Spinal cord (tissue), 9 donors: ENCODE measurements at regions not wholly inside any gene's neighbourhood (a gene's known extent, or its start where the extent isn't known, plus 50 kb on each side); places are given as distances from the start of the nearest gene placed in this dataset.

Experiments used
- DNase-seq, 6 donors: peaks; one replicate each; pipeline versions ENCODE4 v3.0.0 to v3.0.0-alpha.2; 2013 to 2015; ENCODE audit warnings: low spot score in 6 of 6, low read depth in 4 of 6
- H3K27ac ChIP-seq: one replicate; pipeline ENCODE4 v1.5.1; 2013; ENCODE audit warnings: low read depth, low read length, control low read depth
- H3K27me3 ChIP-seq: one replicate; pipeline ENCODE4 v1.6.1; 2013; ENCODE audit warnings: low read length; ENCODE audit not compliant: control insufficient read depth, insufficient read depth
- H3K36me3 ChIP-seq: one replicate; pipeline ENCODE4 v1.6.1; 2013; ENCODE audit warnings: low read length; ENCODE audit not compliant: control insufficient read depth, insufficient read depth
- H3K4me1 ChIP-seq: one replicate; pipeline ENCODE4 v1.6.1; 2013; ENCODE audit warnings: low read length; ENCODE audit not compliant: control insufficient read depth, insufficient read depth
- H3K4me3 ChIP-seq: one replicate; pipeline ENCODE4 v1.5.1; 2013; ENCODE audit warnings: low read depth, low read length, control low read depth
- H3K9me3 ChIP-seq: one replicate; pipeline ENCODE4 v1.6.1; 2013; ENCODE audit warnings: low read length; ENCODE audit not compliant: control insufficient read depth, insufficient read depth
- WGBS: methylation state at CpG from one replicate; pipeline ENCODE4 v1.1.5; 2013; ENCODE audit warnings: missing lambda C conversion rate; ENCODE audit not compliant: insufficient coverage; 5-methylcytosine and 5-hydroxymethylcytosine counted together
- donor health status: healthy.

- H3K4me3 ChIP-seq: no peak overlapping the region
- no peaks in the 10 kb centered on the region for H3K4me1 ChIP-seq
- no peak overlapping the region for H3K27ac ChIP-seq
- no peak for DNase-seq
- H3K9me3 ChIP-seq: no peaks in the 10 kb centered on the region
- no CpG with 5 or more reads among the region's 2 CpGs for WGBS
- H3K36me3 ChIP-seq: no peaks in the 10 kb centered on the region
- H3K27me3 ChIP-seq: no peaks in the 10 kb centered on the region
Measured at GRCh38 chr3:162428192-162428591, 931.6 kb downstream of the OTOL1 start.

GRCh38 chr3:162435750-162436149, 939.1 kb downstream of the OTOL1 start:
- H3K36me3 ChIP-seq: no peaks in the 10 kb centered on the region
- no CpG with 5 or more reads among the region's 1 CpG for WGBS
- H3K27ac ChIP-seq: no peak overlapping the region
- H3K4me1 ChIP-seq: no peaks in the 10 kb centered on the region
- DNase-seq: no peak
- no peaks in the 10 kb centered on the region for H3K9me3 ChIP-seq
- no peaks in the 10 kb centered on the region for H3K27me3 ChIP-seq
- H3K4me3 ChIP-seq: no peak overlapping the region

- no CpG with 5 or more reads among the region's 2 CpGs for whole genome bisulfite sequencing
- H3K27ac ChIP-seq: no peak overlapping the region
- no peaks in the 10 kb centered on the region for H3K36me3 ChIP-seq
- no peaks in the 10 kb centered on the region for H3K27me3 ChIP-seq
- H3K4me1 ChIP-seq: no peaks in the 10 kb centered on the region
- H3K4me3 ChIP-seq: no peak overlapping the region
- no peak for DNase-seq
- no peaks in the 10 kb centered on the region for H3K9me3 ChIP-seq
Measured at GRCh38 chr3:162436826-162437225, 940.2 kb downstream of the OTOL1 start.

- Histone ChIP-seq H3K27me3 (no peaks in the 10 kb centered on the region), H3K9me3 (no peaks in the 10 kb centered on the region), H3K27ac (no peak overlapping the region), H3K4me1 (no peaks in the 10 kb centered on the region), H3K4me3 (no peak overlapping the region), H3K36me3 (no peaks in the 10 kb centered on the region)
- DNase-seq: no peak
- WGBS: no CpG with 5 or more reads among the region's 3 CpGs
Measured at GRCh38 chr3:162437480-162437879, 940.9 kb downstream of the OTOL1 start.

GRCh38 chr3:162441716-162442115, 945.1 kb downstream of the OTOL1 start:
- H3K36me3 ChIP-seq: no peaks in the 10 kb centered on the region
- no peak for DNase-seq
- 60% methylated on average over 1 of the region's 1 CpG for WGBS

GRCh38 chr3:162443376-162443775, 946.8 kb downstream of the OTOL1 start:
- H3K9me3 ChIP-seq: no peaks in the 10 kb centered on the region
- H3K27me3 ChIP-seq: no peaks in the 10 kb centered on the region
- H3K27ac ChIP-seq: no peak overlapping the region
- peak in 2 of 6 donors; percentile 21 to 60 for DNase-seq
- no peaks in the 10 kb centered on the region for H3K36me3 ChIP-seq
- no peaks in the 10 kb centered on the region for H3K4me1 ChIP-seq
- H3K4me3 ChIP-seq: no peak overlapping the region

More at GRCh38 chr3:162441716-162442115, 945.1 kb downstream of the OTOL1 start:
- Histone ChIP-seq H3K27me3 (no peaks in the 10 kb centered on the region), H3K27ac (no peak overlapping the region), H3K4me3 (no peak overlapping the region), H3K4me1 (no peaks in the 10 kb centered on the region), H3K9me3 (no peaks in the 10 kb centered on the region)

- Histone ChIP-seq H3K27me3 (no peaks in the 10 kb centered on the region), H3K36me3 (no peaks in the 10 kb centered on the region), H3K4me3 (no peak overlapping the region), H3K27ac (no peak overlapping the region), H3K9me3 (no peaks in the 10 kb centered on the region), H3K4me1 (no peaks in the 10 kb centered on the region)
- WGBS: no CpG with 5 or more reads among the region's 2 CpGs
- DNase-seq: no peak
Measured at GRCh38 chr3:162468791-162469190, 972.2 kb downstream of the OTOL1 start.

GRCh38 chr3:162487138-162487537, 990.5 kb downstream of the OTOL1 start:
- H3K36me3 ChIP-seq: no peaks in the 10 kb centered on the region
- no peak for DNase-seq
- peaks cover 2% of the 10 kb centered on the region for H3K9me3 ChIP-seq
- H3K27me3 ChIP-seq: no peaks in the 10 kb centered on the region
- H3K4me1 ChIP-seq: no peaks in the 10 kb centered on the region
- no CpG with 5 or more reads among the region's 1 CpG for WGBS
- no peak overlapping the region for H3K27ac ChIP-seq
- H3K4me3 ChIP-seq: no peak overlapping the region

GRCh38 chr3:162489853-162490252, 993.2 kb downstream of the OTOL1 start:
- no peak overlapping the region for H3K27ac ChIP-seq
- peaks cover 2% of the 10 kb centered on the region for H3K9me3 ChIP-seq
- peak in 2 of 6 donors; percentile 2 to 9 for DNase-seq
- WGBS: no CpG with 5 or more reads among the region's 2 CpGs
- H3K27me3 ChIP-seq: no peaks in the 10 kb centered on the region
- no peaks in the 10 kb centered on the region for H3K36me3 ChIP-seq
- no peak overlapping the region for H3K4me3 ChIP-seq
- no peaks in the 10 kb centered on the region for H3K4me1 ChIP-seq

- Histone ChIP-seq H3K4me1 (no peaks in the 10 kb centered on the region), H3K27ac (no peak overlapping the region), H3K27me3 (no peaks in the 10 kb centered on the region), H3K4me3 (no peak overlapping the region), H3K36me3 (no peaks in the 10 kb centered on the region), H3K9me3 (peaks cover 5% of the 10 kb centered on the region)
- 57% methylated on average over 1 of the region's 1 CpG for WGBS
- DNase-seq: no peak
Measured at GRCh38 chr3:162491952-162492351, 995.3 kb downstream of the OTOL1 start.
